Neural cell (in vitro differentiated cells): ENCODE measurements at regions not wholly inside any gene's neighbourhood (a gene's known extent, or its start where the extent isn't known, plus 50 kb on each side); places are given as distances from the start of the nearest gene placed in this dataset.

ENCODE experiments used
- EZH2 ChIP-seq: fragments of 200-600, 300-800 bp; shearing (Covaris generic), sonication (generic); IDR thresholded peaks from 2 replicates; pipeline ENCODE4 v1.6.1; 2014; ENCODE audit warnings: antibody characterized with exemption, low read length, borderline replicate concordance, mild to moderate bottlenecking; ENCODE audit not compliant: insufficient read depth, poor library complexity, severe bottlenecking
- POLR2AphosphoS5 ChIP-seq: IDR thresholded peaks from 2 replicates; pipeline ENCODE4 v1.6.1; 2012
- TF ChIP-seq, protein P1 (sequence below): IDR thresholded peaks from 2 replicates; pipeline ENCODE4 v1.6.1; 2012; ENCODE audit warnings: borderline replicate concordance

DNA sequence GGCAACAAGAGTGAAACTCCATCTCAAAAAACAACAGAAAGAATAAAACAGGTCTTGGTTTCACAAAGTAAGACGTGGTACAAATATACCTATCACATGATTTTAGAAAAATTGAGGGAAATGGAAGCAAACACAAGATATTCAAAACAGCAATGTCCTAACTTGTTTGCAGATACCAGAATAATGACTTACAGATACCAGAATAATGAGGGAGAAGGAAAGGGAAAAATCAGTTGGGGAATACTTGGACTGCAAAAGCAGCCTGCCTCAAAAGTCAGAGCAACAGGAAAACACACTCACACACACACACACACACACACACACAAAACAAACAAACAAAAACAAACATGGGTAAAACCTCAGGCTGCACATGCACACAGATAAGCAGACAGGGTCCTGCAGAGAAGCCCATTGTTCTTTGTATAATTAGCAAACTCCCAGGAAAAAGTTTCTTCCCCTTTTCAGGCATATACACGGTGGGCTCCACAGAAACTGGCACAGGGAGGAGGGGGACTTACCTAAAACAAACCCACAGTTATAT, 65.7 kb upstream of the CAPRIN2 start:
- no peak for TF ChIP-seq EZH2
- TF ChIP-seq, protein P1, sequence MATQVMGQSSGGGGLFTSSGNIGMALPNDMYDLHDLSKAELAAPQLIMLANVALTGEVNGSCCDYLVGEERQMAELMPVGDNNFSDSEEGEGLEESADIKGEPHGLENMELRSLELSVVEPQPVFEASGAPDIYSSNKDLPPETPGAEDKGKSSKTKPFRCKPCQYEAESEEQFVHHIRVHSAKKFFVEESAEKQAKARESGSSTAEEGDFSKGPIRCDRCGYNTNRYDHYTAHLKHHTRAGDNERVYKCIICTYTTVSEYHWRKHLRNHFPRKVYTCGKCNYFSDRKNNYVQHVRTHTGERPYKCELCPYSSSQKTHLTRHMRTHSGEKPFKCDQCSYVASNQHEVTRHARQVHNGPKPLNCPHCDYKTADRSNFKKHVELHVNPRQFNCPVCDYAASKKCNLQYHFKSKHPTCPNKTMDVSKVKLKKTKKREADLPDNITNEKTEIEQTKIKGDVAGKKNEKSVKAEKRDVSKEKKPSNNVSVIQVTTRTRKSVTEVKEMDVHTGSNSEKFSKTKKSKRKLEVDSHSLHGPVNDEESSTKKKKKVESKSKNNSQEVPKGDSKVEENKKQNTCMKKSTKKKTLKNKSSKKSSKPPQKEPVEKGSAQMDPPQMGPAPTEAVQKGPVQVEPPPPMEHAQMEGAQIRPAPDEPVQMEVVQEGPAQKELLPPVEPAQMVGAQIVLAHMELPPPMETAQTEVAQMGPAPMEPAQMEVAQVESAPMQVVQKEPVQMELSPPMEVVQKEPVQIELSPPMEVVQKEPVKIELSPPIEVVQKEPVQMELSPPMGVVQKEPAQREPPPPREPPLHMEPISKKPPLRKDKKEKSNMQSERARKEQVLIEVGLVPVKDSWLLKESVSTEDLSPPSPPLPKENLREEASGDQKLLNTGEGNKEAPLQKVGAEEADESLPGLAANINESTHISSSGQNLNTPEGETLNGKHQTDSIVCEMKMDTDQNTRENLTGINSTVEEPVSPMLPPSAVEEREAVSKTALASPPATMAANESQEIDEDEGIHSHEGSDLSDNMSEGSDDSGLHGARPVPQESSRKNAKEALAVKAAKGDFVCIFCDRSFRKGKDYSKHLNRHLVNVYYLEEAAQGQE: no peak
- TF ChIP-seq POLR2AphosphoS5: no peak
